ENCODE measurements at regions not wholly inside any gene's neighbourhood (a gene's known extent, or its start where the extent isn't known, plus 50 kb on each side); places are given as distances from the start of the nearest gene placed in this dataset.
"Not testable (repeated sequence)": the region's sequence is repeated elsewhere in the genome, so short reads cannot be mapped to it uniquely, and the experiment has no call there.

- ATAC-seq (ENCODE audit: low FRiP score) = no peak
- TF ChIP-seq CTCF (IDR thresholded peaks at IDR 0.05) = no peak
- no peak for DNase-seq (ENCODE audit: low spot score)
Measured at GRCh38 chr2:163909411-163910080, 173.7 kb upstream of the FIGN start.

GRCh38 chr2:163906410-163906809 is 170.6 kb upstream of the FIGN start:
- TF ChIP-seq CTCF (IDR thresholded peaks at IDR 0.05) = no peak
- ATAC-seq (ENCODE audit: low FRiP score) (no peak), DNase-seq (ENCODE audit: low spot score) (no peak)

- ATAC-seq (ENCODE audit: low FRiP score) (no peak), DNase-seq (ENCODE audit: low spot score) (no peak)
- no peak for TF ChIP-seq CTCF (IDR thresholded peaks at IDR 0.05)
Measured at GRCh38 chr2:163897799-163898198, 162.0 kb upstream of the FIGN start.

GRCh38 chr2:163893444-163893843 is 157.6 kb upstream of the FIGN start:
- not testable (repeated sequence) for DNase-seq (ENCODE audit: low spot score); ATAC-seq (ENCODE audit: low FRiP score)

GRCh38 chr2:163888591-163888990 is 152.8 kb upstream of the FIGN start:
- no peak for DNase-seq (ENCODE audit: low spot score)
- no peak for TF ChIP-seq CTCF (IDR thresholded peaks at IDR 0.05)
- ATAC-seq (ENCODE audit: low FRiP score) = no peak

- no peak for TF ChIP-seq CTCF (IDR thresholded peaks at IDR 0.05)
- ATAC-seq (ENCODE audit: low FRiP score) = no peak
- no peak for DNase-seq (ENCODE audit: low spot score)
Measured at GRCh38 chr2:163887182-163887581, 151.4 kb upstream of the FIGN start.

- no peak for TF ChIP-seq CTCF (IDR thresholded peaks at IDR 0.05)
- ATAC-seq (ENCODE audit: low FRiP score) (no peak), DNase-seq (ENCODE audit: low spot score) (no peak)
Measured at GRCh38 chr2:163884416-163884815, 148.6 kb upstream of the FIGN start.

Data from omental fat pad (tissue), 3 donors.